ENCODE measurements at regions not wholly inside any gene's neighbourhood (a gene's known extent, or its start where the extent isn't known, plus 50 kb on each side); places are given as distances from the start of the nearest gene placed in this dataset.

GRCh38 chr3:194275291-194275690, 75.8 kb downstream of the CPN2 start:
- H3K27me3 ChIP-seq = no peaks in the 10 kb centered on the region
- H4K20me1 ChIP-seq (ENCODE audit: insufficient read depth, poor library complexity, severe bottlenecking) = no peaks in the 10 kb centered on the region
- WGBS (ENCODE audit: low lambda C conversion rate, missing lambda C conversion rate) = 86% methylated on average over 8 of the region's 8 CpGs
- no peak for DNase-seq (ENCODE audit: low spot score)
- H3K9me3 ChIP-seq (ENCODE audit: low read depth) = no peaks in the 10 kb centered on the region
- H3K79me2 ChIP-seq = no peaks in the 10 kb centered on the region
- no peaks in the 10 kb centered on the region for H3K9me2 ChIP-seq (replicated peaks; ENCODE audit: insufficient read depth)
- TF ChIP-seq EZH2 (IDR thresholded peaks at IDR 0.05; ENCODE audit: borderline replicate concordance) (no peak), EZH2phosphoT487 (IDR thresholded peaks at IDR 0.05; ENCODE audit: low read depth, severe bottlenecking, unreplicated experiment) (no peak)
- TF ChIP-seq, protein P1, sequence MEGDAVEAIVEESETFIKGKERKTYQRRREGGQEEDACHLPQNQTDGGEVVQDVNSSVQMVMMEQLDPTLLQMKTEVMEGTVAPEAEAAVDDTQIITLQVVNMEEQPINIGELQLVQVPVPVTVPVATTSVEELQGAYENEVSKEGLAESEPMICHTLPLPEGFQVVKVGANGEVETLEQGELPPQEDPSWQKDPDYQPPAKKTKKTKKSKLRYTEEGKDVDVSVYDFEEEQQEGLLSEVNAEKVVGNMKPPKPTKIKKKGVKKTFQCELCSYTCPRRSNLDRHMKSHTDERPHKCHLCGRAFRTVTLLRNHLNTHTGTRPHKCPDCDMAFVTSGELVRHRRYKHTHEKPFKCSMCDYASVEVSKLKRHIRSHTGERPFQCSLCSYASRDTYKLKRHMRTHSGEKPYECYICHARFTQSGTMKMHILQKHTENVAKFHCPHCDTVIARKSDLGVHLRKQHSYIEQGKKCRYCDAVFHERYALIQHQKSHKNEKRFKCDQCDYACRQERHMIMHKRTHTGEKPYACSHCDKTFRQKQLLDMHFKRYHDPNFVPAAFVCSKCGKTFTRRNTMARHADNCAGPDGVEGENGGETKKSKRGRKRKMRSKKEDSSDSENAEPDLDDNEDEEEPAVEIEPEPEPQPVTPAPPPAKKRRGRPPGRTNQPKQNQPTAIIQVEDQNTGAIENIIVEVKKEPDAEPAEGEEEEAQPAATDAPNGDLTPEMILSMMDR (IDR thresholded peaks at IDR 0.05; ENCODE audit: poor library complexity) = no peak
- peak overlapping the region; percentile 69 for H3K27ac ChIP-seq
- no peaks in the 10 kb centered on the region for H3K36me3 ChIP-seq (replicated peaks; ENCODE audit: insufficient read depth, low read depth)
- H3K4me3 ChIP-seq = no peak overlapping the region
- no peak overlapping the region for H3K4me2 ChIP-seq
- H3K4me1 ChIP-seq (ENCODE audit: insufficient read depth) = peaks cover 57% of the 10 kb centered on the region
- H2AFZ ChIP-seq = no peak overlapping the region

GRCh38 chr3:194275721-194276120, 75.4 kb downstream of the CPN2 start:
- Histone ChIP-seq H3K79me2 (no peaks in the 10 kb centered on the region), H3K4me2 (no peak overlapping the region), H3K27me3 (no peaks in the 10 kb centered on the region), H2AFZ (no peak overlapping the region), H3K27ac (no peak overlapping the region), H4K20me1 (ENCODE audit: insufficient read depth, poor library complexity, severe bottlenecking) (no peaks in the 10 kb centered on the region), H3K9me3 (ENCODE audit: low read depth) (no peaks in the 10 kb centered on the region), H3K4me1 (ENCODE audit: insufficient read depth) (peaks cover 55% of the 10 kb centered on the region), H3K9me2 (replicated peaks; ENCODE audit: insufficient read depth) (no peaks in the 10 kb centered on the region), H3K36me3 (replicated peaks; ENCODE audit: insufficient read depth, low read depth) (no peaks in the 10 kb centered on the region), H3K4me3 (no peak overlapping the region)
- WGBS (ENCODE audit: low lambda C conversion rate, missing lambda C conversion rate) = 74% methylated on average over 6 of the region's 8 CpGs
- TF ChIP-seq, protein P1 (IDR thresholded peaks at IDR 0.05; ENCODE audit: poor library complexity) = no peak
- TF ChIP-seq EZH2phosphoT487 (IDR thresholded peaks at IDR 0.05; ENCODE audit: low read depth, severe bottlenecking, unreplicated experiment) (no peak), EZH2 (IDR thresholded peaks at IDR 0.05; ENCODE audit: borderline replicate concordance) (no peak)
- no peak for DNase-seq (ENCODE audit: low spot score)

- Histone ChIP-seq H3K9me3 (ENCODE audit: low read depth) (no peaks in the 10 kb centered on the region), H3K4me1 (ENCODE audit: insufficient read depth) (peaks cover 44% of the 10 kb centered on the region), H3K4me2 (no peak overlapping the region), H3K36me3 (replicated peaks; ENCODE audit: insufficient read depth, low read depth) (no peaks in the 10 kb centered on the region), H3K79me2 (no peaks in the 10 kb centered on the region), H3K27ac (peak overlapping the region; percentile 94), H2AFZ (no peak overlapping the region), H3K27me3 (no peaks in the 10 kb centered on the region), H4K20me1 (ENCODE audit: insufficient read depth, poor library complexity, severe bottlenecking) (no peaks in the 10 kb centered on the region), H3K9me2 (replicated peaks; ENCODE audit: insufficient read depth) (no peaks in the 10 kb centered on the region), H3K4me3 (no peak overlapping the region)
- WGBS (ENCODE audit: low lambda C conversion rate, missing lambda C conversion rate) = 70% methylated on average over 4 of the region's 4 CpGs
- TF ChIP-seq EZH2phosphoT487 (IDR thresholded peaks at IDR 0.05; ENCODE audit: low read depth, severe bottlenecking, unreplicated experiment) (no peak), EZH2 (IDR thresholded peaks at IDR 0.05; ENCODE audit: borderline replicate concordance) (no peak)
- TF ChIP-seq, protein P1 (IDR thresholded peaks at IDR 0.05; ENCODE audit: poor library complexity) = no peak
- DNase-seq (ENCODE audit: low spot score) = no peak
Measured at GRCh38 chr3:194276768-194277103, 74.4 kb downstream of the CPN2 start.
